H9 (cell line): ENCODE measurements at regions not wholly inside any gene's neighbourhood (a gene's known extent, or its start where the extent isn't known, plus 50 kb on each side); places are given as distances from the start of the nearest gene placed in this dataset.

Experiments used
- DNase-seq: peaks from one replicate; pipeline ENCODE4 v3.0.0-alpha.2; 2017
- H2AFZ ChIP-seq: one replicate; pipeline ENCODE4 v1.6.1; 2013; ENCODE audit warnings: mild to moderate bottlenecking, low read length, control low read depth, moderate library complexity
- H2AK5ac ChIP-seq: 2 replicates; pipeline ENCODE4 v1.6.1; 2013; ENCODE audit warnings: low read length, control low read depth, mixed read lengths; ENCODE audit not compliant: insufficient read length
- H2BK120ac ChIP-seq: one replicate; pipeline ENCODE4 v1.6.1; 2013; ENCODE audit warnings: low read depth, mild to moderate bottlenecking, low read length, control low read depth, inconsistent platforms; ENCODE audit not compliant: poor library complexity, severe bottlenecking
- H2BK12ac ChIP-seq: 2 replicates; pipeline ENCODE4 v1.6.1; 2013; ENCODE audit warnings: low read length, control low read depth, mixed read lengths, low read depth; ENCODE audit not compliant: insufficient read length
- H2BK15ac ChIP-seq: 2 replicates; pipeline ENCODE4 v1.6.1; 2013; ENCODE audit warnings: low read depth, low read length, control low read depth
- H2BK20ac ChIP-seq: one replicate; pipeline ENCODE4 v1.6.1; 2013; ENCODE audit warnings: low read depth, mild to moderate bottlenecking, low read length, control low read depth, inconsistent platforms; ENCODE audit not compliant: poor library complexity, severe bottlenecking
- H2BK5ac ChIP-seq: 2 replicates; pipeline ENCODE4 v1.6.1; 2013; ENCODE audit warnings: low read length, control low read depth, mixed read lengths; ENCODE audit not compliant: insufficient read length
- H3K14ac ChIP-seq: 2 replicates; pipeline ENCODE4 v1.6.1; 2013; ENCODE audit warnings: low read length, control low read depth; ENCODE audit not compliant: insufficient read depth
- H3K18ac ChIP-seq: 2 replicates; pipeline ENCODE4 v1.6.1; 2013; ENCODE audit warnings: low read depth, mild to moderate bottlenecking, mixed read lengths, low read length, control low read depth; ENCODE audit not compliant: insufficient read length
- H3K23ac ChIP-seq: 2 replicates; pipeline ENCODE4 v1.6.1; 2013; ENCODE audit warnings: low read length, control low read depth, mixed read lengths, low read depth; ENCODE audit not compliant: insufficient read length
- H3K23me2 ChIP-seq: 2 replicates; pipeline ENCODE4 v1.6.1; 2013; ENCODE audit warnings: low read depth, mild to moderate bottlenecking, mixed read lengths, low read length, control low read depth; ENCODE audit not compliant: insufficient read length, poor library complexity, severe bottlenecking
- H3K27ac ChIP-seq: 2 replicates; pipeline ENCODE4 v1.5.1; 2013; ENCODE audit warnings: low read length, control low read depth, mixed read lengths, low read depth; ENCODE audit not compliant: insufficient read length
- H3K27me3 ChIP-seq: 2 replicates; pipeline ENCODE4 v1.6.1; 2013; ENCODE audit warnings: low read length, control low read depth, inconsistent platforms; ENCODE audit not compliant: insufficient read depth
- H3K4ac ChIP-seq: 2 replicates; pipeline ENCODE4 v1.6.1; 2013; ENCODE audit warnings: low read depth, mild to moderate bottlenecking, control low read depth, inconsistent platforms, low read length, moderate library complexity
- H3K4me1 ChIP-seq: 2 replicates; pipeline ENCODE4 v1.6.1; 2013; ENCODE audit warnings: low read length, control low read depth, inconsistent platforms; ENCODE audit not compliant: insufficient read depth
- H3K4me2 ChIP-seq: 2 replicates; pipeline ENCODE4 v1.6.1; 2013; ENCODE audit warnings: low read length, control low read depth, mixed read lengths; ENCODE audit not compliant: insufficient read length, insufficient read depth
- H3K56ac ChIP-seq: 2 replicates; pipeline ENCODE4 v1.6.1; 2013; ENCODE audit warnings: low read depth, mild to moderate bottlenecking, mixed read lengths, low read length, control low read depth; ENCODE audit not compliant: insufficient read length
- H3K79me1 ChIP-seq: 2 replicates; pipeline ENCODE4 v1.6.1; 2013; ENCODE audit warnings: low read depth, mild to moderate bottlenecking, moderate library complexity, low read length, control low read depth, inconsistent platforms; ENCODE audit not compliant: insufficient read depth, poor library complexity, severe bottlenecking
- H3K79me2 ChIP-seq: 2 replicates; pipeline ENCODE4 v1.6.1; 2013; ENCODE audit warnings: low read length, control low read depth, inconsistent platforms; ENCODE audit not compliant: insufficient read depth
- H3K9ac ChIP-seq: 2 replicates; pipeline ENCODE4 v1.6.1; 2013; ENCODE audit warnings: low read length, control low read depth, mixed read lengths; ENCODE audit not compliant: insufficient read length; ENCODE audit errors: extremely low read depth
- H3K9me3 ChIP-seq: one replicate; pipeline ENCODE4 v1.6.1; 2013; ENCODE audit warnings: low read depth, low read length, inconsistent platforms; ENCODE audit not compliant: control insufficient read depth
- H3T11ph ChIP-seq: one replicate; pipeline ENCODE4 v1.6.1; 2013; ENCODE audit warnings: mild to moderate bottlenecking, low read length, control low read depth, inconsistent platforms
- H4K20me1 ChIP-seq: one replicate; pipeline ENCODE4 v1.6.1; 2013; ENCODE audit not compliant: control insufficient read depth, insufficient read length, insufficient read depth
- H4K5ac ChIP-seq: 2 replicates; pipeline ENCODE4 v1.6.1; 2013; ENCODE audit warnings: low read depth, mild to moderate bottlenecking, mixed read lengths, low read length, control low read depth; ENCODE audit not compliant: insufficient read length
- H4K8ac ChIP-seq: replicated peaks from 2 replicates; pipeline ENCODE4 v1.6.1; 2013; ENCODE audit warnings: low read length, control low read depth, mixed read lengths, low read depth; ENCODE audit not compliant: insufficient read length
- H4K91ac ChIP-seq: 2 replicates; pipeline ENCODE4 v1.6.1; 2013; ENCODE audit warnings: low read depth, mild to moderate bottlenecking, moderate library complexity, mixed read lengths, low read length, control low read depth; ENCODE audit not compliant: insufficient read length
- H3K27ac Mint-ChIP-seq, 3 experiments: 2 replicates in 2 of 3; 3 replicates in 1 of 3; pipeline ENCODE4 v1.8.0; 2020 to 2021; ENCODE audit warnings: mixed read lengths in 3 of 3, mild to moderate bottlenecking in 1 of 3, moderate library complexity in 1 of 3
- H3K27me3 Mint-ChIP-seq: 2 replicates; pipeline ENCODE4 v1.8.0; 2021; ENCODE audit warnings: low read depth, mild to moderate bottlenecking, moderate library complexity, mixed read lengths
- H3K36me3 Mint-ChIP-seq, 3 experiments: 2 replicates in 2 of 3; 3 replicates in 1 of 3; pipeline ENCODE4 v1.8.0; 2020 to 2021; ENCODE audit warnings: low read depth in 3 of 3, mixed read lengths in 3 of 3; ENCODE audit not compliant: insufficient read depth in 1 of 3
- H3K4me1 Mint-ChIP-seq, 2 experiments: 2 replicates each; pipeline ENCODE4 v1.8.0; 2020; ENCODE audit warnings: mixed read lengths in 2 of 2
- H3K4me3 Mint-ChIP-seq, 2 experiments: 2 replicates in 1 of 2; 3 replicates in 1 of 2; pipeline ENCODE4 v1.8.0; 2020 to 2021; ENCODE audit warnings: mild to moderate bottlenecking in 2 of 2, mixed read lengths in 2 of 2, moderate library complexity in 1 of 2
- H3K9me3 Mint-ChIP-seq, 2 experiments: 2 replicates in 1 of 2; 3 replicates in 1 of 2; pipeline ENCODE4 v1.8.0; 2020; ENCODE audit warnings: mild to moderate bottlenecking in 2 of 2, mixed read lengths in 2 of 2, moderate library complexity in 1 of 2
- CTCF ChIP-seq: fragments of 200-600 bp; sonication (generic); conservative IDR thresholded peaks from 3 replicates; pipeline ENCODE4 v1.8.0; 2021; ENCODE audit warnings: antibody characterized with exemption, mild to moderate bottlenecking
- WGBS: extraction: QIAGEN DNeasy Blood & Tissue Kit; methylation state at CpG from one replicate; pipeline ENCODE4 v1.1.7; 2013; ENCODE audit warnings: missing lambda C conversion rate, low lambda C conversion rate, mixed read lengths; ENCODE audit not compliant: insufficient read length; ENCODE audit errors: extremely low coverage; 5-methylcytosine and 5-hydroxymethylcytosine counted together

GRCh38 chr13:81138353-81138980, 797.5 kb upstream of the SPRY2 start:
- H3K4me1 ChIP-seq = peaks cover 8% of the 10 kb centered on the region
- no peak overlapping the region for H3K4me3 Mint-ChIP-seq
- no peak overlapping the region for H2AK5ac ChIP-seq
- no peak overlapping the region for H3K23ac ChIP-seq
- no peak overlapping the region for H2BK120ac ChIP-seq
- H3K27me3 ChIP-seq = no peaks in the 10 kb centered on the region
- H3K4me1 Mint-ChIP-seq = peaks cover 45 to 49% of the 10 kb centered on the region in 2 experiments
- H2BK20ac ChIP-seq = no peak overlapping the region
- H3K18ac ChIP-seq = no peak overlapping the region
- H4K5ac ChIP-seq = no peak overlapping the region
- no peak overlapping the region for H3K56ac ChIP-seq
- no peak overlapping the region for H3K14ac ChIP-seq
- DNase-seq = no peak
- H3K79me2 ChIP-seq = no peaks in the 10 kb centered on the region
- no peak overlapping the region for H3K9ac ChIP-seq
- H2BK15ac ChIP-seq = no peak overlapping the region
- no peak overlapping the region for H4K8ac ChIP-seq
- no peak overlapping the region for H3K27ac ChIP-seq
- no peaks in the 10 kb centered on the region for H3K79me1 ChIP-seq
- no peak overlapping the region for H4K91ac ChIP-seq
- no peak overlapping the region for H2AFZ ChIP-seq
- no peaks in the 10 kb centered on the region; a peak in 1 of 5 replicates for H3K9me3 Mint-ChIP-seq
- H3K9me3 ChIP-seq = no peaks in the 10 kb centered on the region
- no peak for TF ChIP-seq CTCF
- no peak overlapping the region for H3K27ac Mint-ChIP-seq
- H3K27me3 Mint-ChIP-seq = no peaks in the 10 kb centered on the region
- H3K4ac ChIP-seq = no peak overlapping the region
- H3K4me2 ChIP-seq = no peak overlapping the region
- H3K36me3 Mint-ChIP-seq = no peaks in the 10 kb centered on the region; a peak in 1 of 7 replicates
- H3T11ph ChIP-seq = no peak overlapping the region
- no peak overlapping the region for H2BK12ac ChIP-seq
- H2BK5ac ChIP-seq = no peak overlapping the region
- no peaks in the 10 kb centered on the region for H3K23me2 ChIP-seq
- H4K20me1 ChIP-seq = no peaks in the 10 kb centered on the region
- WGBS = no CpG with 5 or more reads among the region's 8 CpGs
